GM19099 (cell line): ENCODE measurements at regions not wholly inside any gene's neighbourhood (a gene's known extent, or its start where the extent isn't known, plus 50 kb on each side); places are given as distances from the start of the nearest gene placed in this dataset.

Source experiments
- POLR2A ChIP-seq: IDR thresholded peaks from 3 replicates; pipeline ENCODE4 v1.6.1; 2011; ENCODE audit warnings: low read depth; ENCODE audit not compliant: insufficient read length; ENCODE audit errors: extremely low read depth

DNA sequence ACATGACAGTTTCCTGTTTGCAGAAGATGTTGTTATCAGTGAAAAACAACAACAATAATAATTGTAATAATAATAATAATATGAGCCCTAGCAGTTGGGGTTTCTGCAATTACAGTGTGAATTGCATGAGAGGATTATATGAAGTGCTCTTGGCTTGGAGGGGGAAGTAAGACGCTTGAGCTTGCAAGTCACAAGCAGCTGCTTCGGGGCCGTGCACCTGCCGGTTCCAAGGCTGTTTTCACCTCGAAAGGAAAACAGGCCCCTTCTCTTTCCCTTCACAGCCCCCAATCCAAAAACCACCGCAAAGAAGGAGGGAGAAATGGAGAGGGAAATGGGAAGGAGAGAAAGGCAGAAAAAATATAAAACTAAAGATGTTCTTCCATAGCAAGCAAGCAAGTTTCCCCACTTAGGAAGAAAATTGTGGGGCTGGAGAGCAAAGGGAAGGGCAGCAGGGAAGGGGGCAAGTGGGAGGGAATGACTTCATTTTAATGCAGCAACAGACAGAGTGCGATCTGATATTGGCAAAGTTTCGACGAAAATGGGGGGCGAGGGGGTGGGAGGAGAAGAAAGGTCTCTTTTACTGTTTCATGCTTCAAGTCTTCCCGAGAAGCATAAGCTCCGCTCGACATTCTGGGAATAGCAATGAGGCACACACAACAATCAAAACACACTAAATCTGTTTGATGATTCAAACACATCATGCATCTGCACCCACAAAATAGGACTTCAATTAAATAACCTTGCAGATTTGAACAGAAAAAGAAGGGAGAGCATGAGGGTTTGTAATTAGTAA is 284.2 kb upstream of the ATP11B start:
- no peak for TF ChIP-seq POLR2A

- TF ChIP-seq POLR2A, result no peak
These were observed 283.4 kb upstream of the ATP11B start for GRCh38 chr3:182509844-182510460.

GRCh38 chr3:182514236-182514964 is 278.9 kb upstream of the ATP11B start:
- TF ChIP-seq POLR2A, result no peak

GRCh38 chr3:182516597-182517336 is 276.5 kb upstream of the ATP11B start:
- no peak for TF ChIP-seq POLR2A

DNA sequence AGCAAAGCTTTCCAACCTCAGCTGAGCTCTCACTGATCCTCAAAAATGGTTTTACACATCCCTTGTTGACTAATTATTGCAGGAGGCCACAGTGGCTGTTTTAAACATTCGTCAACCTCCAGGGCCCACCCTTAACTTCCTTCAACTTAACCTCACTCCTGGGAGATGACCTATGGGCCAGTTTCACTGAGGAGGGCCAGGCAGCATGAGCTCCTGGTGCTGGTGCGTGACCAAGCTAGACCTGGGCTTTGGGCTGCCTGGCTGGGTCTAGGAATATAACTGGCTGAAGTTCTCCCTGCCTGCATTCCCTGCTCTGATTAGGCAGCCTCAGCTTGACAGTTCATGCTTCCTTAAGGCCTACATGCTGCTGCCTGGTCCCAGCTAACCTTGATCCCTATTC is 273.7 kb upstream of the ATP11B start:
- TF ChIP-seq POLR2A, result no peak

DNA sequence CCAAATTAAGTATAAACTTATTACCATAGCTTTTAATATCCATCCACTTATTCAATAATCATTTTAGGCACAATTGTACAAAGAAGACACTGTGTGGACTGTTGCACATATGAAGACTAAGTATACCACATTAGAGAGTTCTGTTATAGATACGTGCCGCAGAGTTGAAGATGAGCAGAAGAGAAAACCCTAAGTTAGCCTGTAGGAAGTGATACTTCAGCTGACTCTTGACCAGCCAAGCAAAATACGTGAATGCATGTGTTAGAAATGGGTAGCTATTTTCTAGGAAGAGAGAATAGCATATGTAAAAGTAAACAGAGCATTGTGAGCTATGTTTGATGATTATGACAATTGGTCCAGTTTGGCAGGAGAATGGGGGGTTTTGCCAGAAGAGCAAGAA is 272.0 kb upstream of the ATP11B start:
- no peak for TF ChIP-seq POLR2A

- no peak for TF ChIP-seq POLR2A
These were observed 269.5 kb upstream of the ATP11B start for GRCh38 chr3:182523836-182524235.

DNA sequence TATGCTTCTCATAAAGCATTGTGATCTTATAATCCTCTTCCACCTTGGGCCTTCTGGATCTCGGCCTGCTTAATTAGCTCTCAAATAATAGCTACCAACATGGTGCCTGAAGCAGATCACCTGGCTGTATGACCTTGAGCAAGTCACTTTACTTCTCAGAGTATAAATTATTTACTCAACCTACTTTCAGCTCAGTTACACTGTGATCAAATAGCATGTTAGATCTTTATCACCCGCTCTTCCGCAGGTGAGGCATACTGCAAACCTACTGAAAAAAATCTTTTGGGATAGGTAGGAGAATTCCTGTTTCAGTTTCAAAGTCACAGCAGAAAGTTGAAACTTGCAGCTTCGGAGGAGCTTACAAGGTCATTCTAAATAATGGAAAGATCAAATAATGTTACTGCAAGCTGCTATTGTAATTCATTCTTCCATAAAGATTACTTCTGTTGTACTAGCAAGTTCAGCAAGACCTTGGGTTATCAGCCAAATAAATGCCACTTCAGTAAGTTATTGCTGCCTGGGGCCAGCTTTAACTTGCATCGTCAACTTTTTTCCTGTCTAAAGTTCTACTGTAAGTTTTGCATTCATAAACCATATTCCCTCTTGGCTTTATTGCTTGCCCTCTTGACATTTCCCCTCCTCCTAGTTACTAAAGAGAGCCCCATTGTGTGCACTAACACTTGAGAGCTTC is 268.4 kb upstream of the ATP11B start:
- no peak for TF ChIP-seq POLR2A

- TF ChIP-seq POLR2A, result no peak
These were observed 267.4 kb upstream of the ATP11B start for GRCh38 chr3:182525766-182526374.

DNA sequence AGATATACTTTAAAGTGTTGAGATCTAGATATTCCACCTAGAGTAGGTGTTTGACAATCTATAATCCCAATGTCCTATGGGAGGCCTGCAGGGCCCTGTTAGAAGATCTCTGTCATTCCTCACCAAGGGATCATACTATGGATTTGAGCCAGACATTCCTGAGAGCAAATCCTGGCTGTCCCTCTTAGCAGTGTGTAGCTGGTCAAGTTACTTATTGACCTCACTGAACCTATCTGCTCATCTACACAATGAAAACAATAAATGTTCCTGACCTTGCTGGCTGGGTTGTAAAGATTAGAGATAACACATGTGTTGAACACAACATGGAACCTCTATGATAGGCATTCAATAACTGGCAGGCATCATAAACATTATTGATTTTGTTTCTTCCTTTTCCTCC is 265.6 kb upstream of the ATP11B start:
- TF ChIP-seq POLR2A, result no peak

DNA sequence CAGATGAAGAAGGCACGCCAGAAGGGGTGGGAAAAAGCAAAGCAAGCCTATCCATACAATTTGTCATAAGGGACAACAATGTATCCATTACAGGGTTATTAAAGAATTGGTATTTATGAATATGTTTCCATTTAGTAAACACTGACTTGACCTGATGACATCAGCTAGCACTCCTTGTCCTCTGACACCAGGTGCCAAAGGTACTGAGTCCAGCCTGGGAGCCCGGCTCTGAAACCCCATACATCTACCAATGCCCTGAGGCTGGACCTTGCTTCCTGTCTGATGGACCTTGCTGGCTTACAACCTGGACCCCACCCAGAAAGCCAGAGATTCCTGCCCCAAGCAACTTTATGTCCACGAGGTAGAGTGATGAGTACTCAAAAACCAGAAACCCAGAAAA is 263.0 kb upstream of the ATP11B start:
- no peak for TF ChIP-seq POLR2A

- no peak for TF ChIP-seq POLR2A
These were observed 259.9 kb upstream of the ATP11B start for GRCh38 chr3:182533394-182533793.

DNA sequence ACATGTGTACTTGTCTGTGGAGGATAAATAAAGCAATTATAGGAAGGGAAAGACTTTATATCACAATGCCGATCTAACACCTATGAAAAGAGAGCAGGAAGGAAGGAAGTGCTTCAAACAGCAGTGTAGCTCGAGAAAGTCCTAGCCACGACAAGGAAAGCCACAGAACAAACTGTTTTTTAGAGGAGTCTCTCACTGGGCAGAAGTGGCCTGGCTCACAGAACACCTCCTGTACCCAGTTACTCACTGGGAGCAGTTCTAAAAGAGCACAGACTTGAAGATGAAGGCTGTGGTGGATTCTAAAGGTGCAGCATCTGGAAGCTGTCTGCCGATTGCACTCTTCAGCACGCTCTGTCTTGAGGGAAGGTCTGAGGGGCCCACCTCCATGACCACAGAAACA is 248.8 kb upstream of the ATP11B start:
- no peak for TF ChIP-seq POLR2A

- TF ChIP-seq POLR2A, result no peak
These were observed 231.0 kb upstream of the ATP11B start for GRCh38 chr3:182562274-182562673.
